ENCODE measurements at regions not wholly inside any gene's neighbourhood (a gene's known extent, or its start where the extent isn't known, plus 50 kb on each side); places are given as distances from the start of the nearest gene placed in this dataset.

GRCh38 chr6:125474061-125474460, 172.3 kb upstream of the HDDC2 start:
- Histone ChIP-seq H3K9me3 (ENCODE audit: low read depth, low read length) (no peaks in the 10 kb centered on the region), H3K27me3 (ENCODE audit: insufficient read depth, low read length) (no peaks in the 10 kb centered on the region), H3K4me1 (ENCODE audit: insufficient read depth, low read length) (peaks cover 45% of the 10 kb centered on the region), H3K27ac (ENCODE audit: low read depth, low read length) (peak overlapping the region; percentile 32), H3K4me2 (ENCODE audit: insufficient read depth, low read length) (no peak overlapping the region), H3K36me3 (ENCODE audit: insufficient read depth, low read length) (no peaks in the 10 kb centered on the region), H3K79me2 (ENCODE audit: insufficient read depth, low read length) (no peaks in the 10 kb centered on the region), H4K20me1 (ENCODE audit: insufficient read depth, low read length) (no peaks in the 10 kb centered on the region), H3K4me3 (ENCODE audit: insufficient read depth, low read length) (no peak overlapping the region), H2AFZ (ENCODE audit: low read length) (no peak overlapping the region)
- no peak for TF ChIP-seq CTCF (IDR thresholded peaks at IDR 0.05; ENCODE audit: extremely low read depth, low read depth, low read length)
- DNase-seq (ENCODE audit: insufficient read length, low spot score, missing footprints), result peak; percentile 76

DNA sequence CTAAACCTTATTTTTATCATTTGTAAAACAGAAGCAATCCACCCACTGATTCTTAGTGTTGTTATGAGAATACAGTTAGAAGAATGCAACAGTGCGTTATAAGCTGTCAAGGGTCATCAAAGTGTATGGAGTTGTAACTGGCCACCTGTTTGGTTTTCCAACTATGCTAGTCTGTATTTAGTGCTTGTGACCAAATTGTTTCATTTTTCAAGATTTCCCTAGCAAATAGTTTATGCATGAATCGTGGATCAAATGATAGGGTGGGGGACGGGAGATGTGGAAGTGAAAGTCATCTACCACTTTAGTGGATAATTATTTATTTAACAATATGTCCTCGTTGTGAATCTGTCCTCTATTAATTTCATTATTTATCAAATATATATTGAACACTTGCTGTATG, 175.4 kb upstream of the HDDC2 start:
- Histone ChIP-seq H3K79me2 (ENCODE audit: insufficient read depth, low read length) (no peaks in the 10 kb centered on the region), H3K9me3 (ENCODE audit: low read depth, low read length) (no peaks in the 10 kb centered on the region), H3K27me3 (ENCODE audit: insufficient read depth, low read length) (no peaks in the 10 kb centered on the region), H4K20me1 (ENCODE audit: insufficient read depth, low read length) (no peaks in the 10 kb centered on the region), H3K4me3 (ENCODE audit: insufficient read depth, low read length) (no peak overlapping the region), H2AFZ (ENCODE audit: low read length) (no peak overlapping the region), H3K27ac (ENCODE audit: low read depth, low read length) (peak overlapping the region; percentile 80), H3K4me2 (ENCODE audit: insufficient read depth, low read length) (peak overlapping the region; percentile 6), H3K4me1 (ENCODE audit: insufficient read depth, low read length) (peaks cover 53% of the 10 kb centered on the region), H3K36me3 (ENCODE audit: insufficient read depth, low read length) (no peaks in the 10 kb centered on the region)
- TF ChIP-seq CTCF (IDR thresholded peaks at IDR 0.05; ENCODE audit: extremely low read depth, low read depth, low read length), result no peak
- DNase-seq (ENCODE audit: insufficient read length, low spot score, missing footprints), result no peak

DNA sequence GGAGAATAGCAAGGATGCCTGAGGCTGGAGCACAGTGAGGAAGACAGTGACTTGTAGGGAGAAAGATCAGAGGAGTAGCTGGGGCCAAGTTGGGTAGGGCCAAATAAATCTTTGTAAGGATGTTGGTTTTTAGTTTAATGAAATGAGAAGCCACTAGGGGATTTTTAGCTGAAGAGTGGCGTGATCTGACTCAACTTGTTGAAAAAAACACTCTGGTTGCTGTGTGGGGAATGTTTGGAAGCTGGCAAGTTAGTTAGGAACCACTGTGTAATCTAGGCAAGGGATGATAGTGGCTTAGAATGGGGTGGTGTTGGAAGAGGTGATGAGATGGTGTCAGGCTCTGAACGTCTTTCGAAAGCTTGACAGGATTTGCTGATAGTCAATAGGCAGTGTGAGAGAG, 176.1 kb upstream of the HDDC2 start:
- Histone ChIP-seq H3K79me2 (ENCODE audit: insufficient read depth, low read length) (no peaks in the 10 kb centered on the region), H3K27me3 (ENCODE audit: insufficient read depth, low read length) (no peaks in the 10 kb centered on the region), H3K36me3 (ENCODE audit: insufficient read depth, low read length) (no peaks in the 10 kb centered on the region), H2AFZ (ENCODE audit: low read length) (peak overlapping the region; percentile 9), H3K27ac (ENCODE audit: low read depth, low read length) (peak overlapping the region; percentile 80), H3K9me3 (ENCODE audit: low read depth, low read length) (no peaks in the 10 kb centered on the region), H3K4me2 (ENCODE audit: insufficient read depth, low read length) (peak overlapping the region; percentile 6), H3K4me1 (ENCODE audit: insufficient read depth, low read length) (peaks cover 53% of the 10 kb centered on the region), H3K4me3 (ENCODE audit: insufficient read depth, low read length) (no peak overlapping the region), H4K20me1 (ENCODE audit: insufficient read depth, low read length) (no peaks in the 10 kb centered on the region)
- DNase-seq (ENCODE audit: insufficient read length, low spot score, missing footprints), result no peak
- TF ChIP-seq CTCF (IDR thresholded peaks at IDR 0.05; ENCODE audit: extremely low read depth, low read depth, low read length), result no peak

- Histone ChIP-seq H3K79me2 (ENCODE audit: insufficient read depth, low read length) (no peaks in the 10 kb centered on the region), H3K4me1 (ENCODE audit: insufficient read depth, low read length) (peaks cover 40% of the 10 kb centered on the region), H3K27ac (ENCODE audit: low read depth, low read length) (peak overlapping the region; percentile 59), H3K4me3 (ENCODE audit: insufficient read depth, low read length) (no peak overlapping the region), H4K20me1 (ENCODE audit: insufficient read depth, low read length) (no peaks in the 10 kb centered on the region), H3K4me2 (ENCODE audit: insufficient read depth, low read length) (peak overlapping the region; percentile 44), H2AFZ (ENCODE audit: low read length) (peak overlapping the region; percentile 36), H3K9me3 (ENCODE audit: low read depth, low read length) (no peaks in the 10 kb centered on the region), H3K27me3 (ENCODE audit: insufficient read depth, low read length) (no peaks in the 10 kb centered on the region), H3K36me3 (ENCODE audit: insufficient read depth, low read length) (no peaks in the 10 kb centered on the region)
- TF ChIP-seq CTCF (IDR thresholded peaks at IDR 0.05; ENCODE audit: extremely low read depth, low read depth, low read length), result no peak
- no peak for DNase-seq (ENCODE audit: insufficient read length, low spot score, missing footprints)
These were observed 178.4 kb upstream of the HDDC2 start for GRCh38 chr6:125480146-125480545.
